Neural progenitor cell (in vitro differentiated cells): ENCODE measurements at regions not wholly inside any gene's neighbourhood (a gene's known extent, or its start where the extent isn't known, plus 50 kb on each side); places are given as distances from the start of the nearest gene placed in this dataset.

Experiments used
- CTCF ChIP-seq: fragments of 200-600 bp; sonication (generic); IDR thresholded peaks from 2 replicates; pipeline ENCODE4 v1.5.1; 2017; ENCODE audit warnings: antibody characterized with exemption, mild to moderate bottlenecking
- EZH2 ChIP-seq: fragments of 200-600 bp; sonication (generic); IDR thresholded peaks from 2 replicates; pipeline ENCODE4 v1.6.1; 2017; ENCODE audit warnings: antibody characterized with exemption, mild to moderate bottlenecking, moderate library complexity
- EZH2phosphoT487 ChIP-seq: fragments of 200-600 bp; sonication (generic); IDR thresholded peaks from 2 replicates; pipeline ENCODE4 v1.6.1; 2017; ENCODE audit warnings: antibody characterized with exemption

GRCh38 chr7:13288516-13288915 lies 601.1 kb downstream of the ARL4A start:
- no peak for TF ChIP-seq CTCF
- TF ChIP-seq EZH2, result no peak
- no peak for TF ChIP-seq EZH2phosphoT487
